ENCODE measurements at regions not wholly inside any gene's neighbourhood (a gene's known extent, or its start where the extent isn't known, plus 50 kb on each side); places are given as distances from the start of the nearest gene placed in this dataset.

GRCh38 chr6:80939898-80940297, 812.6 kb downstream of the TENT5A start:
- no peak for TF ChIP-seq CTCF (conservative IDR thresholded peaks at IDR 0.05; ENCODE audit: low read length)
- TF ChIP-seq EZH2phosphoT487 (IDR thresholded peaks at IDR 0.05; ENCODE audit: borderline replicate concordance, low read depth, low read length), result no peak
